ENCODE measurements at regions not wholly inside any gene's neighbourhood (a gene's known extent, or its start where the extent isn't known, plus 50 kb on each side); places are given as distances from the start of the nearest gene placed in this dataset.
"Not testable (repeated sequence)": the region's sequence is repeated elsewhere in the genome, so short reads cannot be mapped to it uniquely, and the experiment has no call there.

GRCh38 chr2:173571021-173571821, 216.5 kb downstream of the CDCA7 start:
- TF ChIP-seq EZH2 (IDR thresholded peaks at IDR 0.05; ENCODE audit: borderline replicate concordance, low read depth, low read length, poor library complexity, severe bottlenecking) (no peak), CTCF (conservative IDR thresholded peaks at IDR 0.05; ENCODE audit: low read depth, low read length) (peak; percentile 40; the same call in 1 of the 2 replicates)
- no TSS peak for BruUV-seq (replicated peaks)
- Histone ChIP-seq H3K4me1 (ENCODE audit: insufficient read depth, low read length, poor library complexity, severe bottlenecking) (no peaks in the 10 kb centered on the region), H3K4me3 (ENCODE audit: low read depth, low read length, poor library complexity, severe bottlenecking) (no peak overlapping the region), H3K27me3 (replicated peaks; ENCODE audit: insufficient read depth, low read depth, low read length, poor library complexity) (peaks cover 3% of the 10 kb centered on the region), H3K27ac (ENCODE audit: low read depth, low read length, poor library complexity, severe bottlenecking) (no peak overlapping the region), H3K9me3 (ENCODE audit: low read depth, low read length, poor library complexity, severe bottlenecking) (no peaks in the 10 kb centered on the region), H3K36me3 (ENCODE audit: insufficient read depth, low read length, poor library complexity, severe bottlenecking) (no peaks in the 10 kb centered on the region)
- intact Hi-C loops (cut with micrococcal nuclease; ENCODE audit: unreplicated experiment), result loop anchor here (5.0 to 10.0 kb wide), 2 partner anchors 166 to 771 kb away; no protein-coding TSS in a partner anchor
- ChIA-PET POLR2A (ENCODE audit: low non-redundant PET) (no interaction called here), CTCF (no interaction called here)
- peak; percentile 61 for DNase-seq (ENCODE audit: low spot score)

- no peak for TF ChIP-seq EZH2 (IDR thresholded peaks at IDR 0.05; ENCODE audit: borderline replicate concordance, low read depth, low read length, poor library complexity, severe bottlenecking)
- no peak for TF ChIP-seq CTCF (conservative IDR thresholded peaks at IDR 0.05; ENCODE audit: low read depth, low read length)
- intact Hi-C loops (cut with micrococcal nuclease; ENCODE audit: unreplicated experiment), result loop anchor here (5.0 to 10.0 kb wide), 2 partner anchors 167 to 770 kb away; no protein-coding TSS in a partner anchor
- H3K36me3 ChIP-seq (ENCODE audit: insufficient read depth, low read length, poor library complexity, severe bottlenecking), result no peaks in the 10 kb centered on the region
- no peaks in the 10 kb centered on the region for H3K4me1 ChIP-seq (ENCODE audit: insufficient read depth, low read length, poor library complexity, severe bottlenecking)
- H3K4me3 ChIP-seq (ENCODE audit: low read depth, low read length, poor library complexity, severe bottlenecking), result no peak overlapping the region
- H3K9me3 ChIP-seq (ENCODE audit: low read depth, low read length, poor library complexity, severe bottlenecking), result no peaks in the 10 kb centered on the region
- peaks cover 3% of the 10 kb centered on the region for H3K27me3 ChIP-seq (replicated peaks; ENCODE audit: insufficient read depth, low read depth, low read length, poor library complexity)
- H3K27ac ChIP-seq (ENCODE audit: low read depth, low read length, poor library complexity, severe bottlenecking), result no peak overlapping the region
- ChIA-PET CTCF (no interaction called here), POLR2A (ENCODE audit: low non-redundant PET) (no interaction called here)
- no peak for DNase-seq (ENCODE audit: low spot score)
- no TSS peak for BruUV-seq (replicated peaks)
Measured at GRCh38 chr2:173571887-173572680, 217.4 kb downstream of the CDCA7 start.

- Histone ChIP-seq H3K27me3 (replicated peaks; ENCODE audit: insufficient read depth, low read depth, low read length, poor library complexity) (peaks cover 3% of the 10 kb centered on the region), H3K4me3 (ENCODE audit: low read depth, low read length, poor library complexity, severe bottlenecking) (no peak overlapping the region), H3K9me3 (ENCODE audit: low read depth, low read length, poor library complexity, severe bottlenecking) (no peaks in the 10 kb centered on the region), H3K4me1 (ENCODE audit: insufficient read depth, low read length, poor library complexity, severe bottlenecking) (no peaks in the 10 kb centered on the region), H3K27ac (ENCODE audit: low read depth, low read length, poor library complexity, severe bottlenecking) (no peak overlapping the region), H3K36me3 (ENCODE audit: insufficient read depth, low read length, poor library complexity, severe bottlenecking) (no peaks in the 10 kb centered on the region)
- BruUV-seq (replicated peaks), result no TSS peak
- ChIA-PET POLR2A (ENCODE audit: low non-redundant PET) (no interaction called here), CTCF (no interaction called here)
- TF ChIP-seq CTCF (conservative IDR thresholded peaks at IDR 0.05; ENCODE audit: low read depth, low read length) (no peak), EZH2 (IDR thresholded peaks at IDR 0.05; ENCODE audit: borderline replicate concordance, low read depth, low read length, poor library complexity, severe bottlenecking) (no peak)
- no peak for DNase-seq (ENCODE audit: low spot score)
- intact Hi-C loops (cut with micrococcal nuclease; ENCODE audit: unreplicated experiment), result loop anchor here (5.0 to 10.0 kb wide), 2 partner anchors 168 to 769 kb away; no protein-coding TSS in a partner anchor
Measured at GRCh38 chr2:173572848-173573247, 218.2 kb downstream of the CDCA7 start.

GRCh38 chr2:173573782-173574181, 219.1 kb downstream of the CDCA7 start:
- BruUV-seq (replicated peaks); CTCF ChIA-PET; H3K27me3 ChIP-seq (replicated peaks; ENCODE audit: insufficient read depth, low read depth, low read length, poor library complexity); H3K4me1 ChIP-seq (ENCODE audit: insufficient read depth, low read length, poor library complexity, severe bottlenecking); H3K4me3 ChIP-seq (ENCODE audit: low read depth, low read length, poor library complexity, severe bottlenecking); H3K27ac ChIP-seq (ENCODE audit: low read depth, low read length, poor library complexity, severe bottlenecking); DNase-seq (ENCODE audit: low spot score); H3K36me3 ChIP-seq (ENCODE audit: insufficient read depth, low read length, poor library complexity, severe bottlenecking); POLR2A ChIA-PET (ENCODE audit: low non-redundant PET); H3K9me3 ChIP-seq (ENCODE audit: low read depth, low read length, poor library complexity, severe bottlenecking): not testable (repeated sequence)
- intact Hi-C loops (cut with micrococcal nuclease; ENCODE audit: unreplicated experiment), result loop anchor here (5.0 to 10.0 kb wide), 2 partner anchors 169 to 769 kb away; no protein-coding TSS in a partner anchor

All from A673 (cell line).